Neural crest cell (in vitro differentiated cells): ENCODE measurements at regions not wholly inside any gene's neighbourhood (a gene's known extent, or its start where the extent isn't known, plus 50 kb on each side); places are given as distances from the start of the nearest gene placed in this dataset.
"Not testable (repeated sequence)": the region's sequence is repeated elsewhere in the genome, so short reads cannot be mapped to it uniquely, and the experiment has no call there.

Experiments
- DNase-seq: peaks from one replicate; pipeline ENCODE4 v3.0.0; 2021; ENCODE audit warnings: low read depth, mixed read lengths, low spot score
- H3K27ac Mint-ChIP-seq: one replicate; pipeline ENCODE4 v1.8.0; 2021; ENCODE audit warnings: mild to moderate bottlenecking, mixed read lengths; ENCODE audit not compliant: unreplicated experiment
- H3K27me3 Mint-ChIP-seq: 2 replicates; pipeline ENCODE4 v1.8.0; 2021; ENCODE audit warnings: low read depth, mild to moderate bottlenecking, mixed read lengths
- H3K36me3 Mint-ChIP-seq: 2 replicates; pipeline ENCODE4 v1.8.0; 2021; ENCODE audit warnings: low read depth, mild to moderate bottlenecking, mixed read lengths
- H3K4me1 Mint-ChIP-seq: 2 replicates; pipeline ENCODE4 v1.8.0; 2021; ENCODE audit warnings: mixed read lengths
- H3K4me3 Mint-ChIP-seq: one replicate; pipeline ENCODE4 v1.8.0; 2021; ENCODE audit warnings: mild to moderate bottlenecking, mixed read lengths
- H3K9me3 Mint-ChIP-seq: 2 replicates; pipeline ENCODE4 v1.8.0; 2021; ENCODE audit warnings: mixed read lengths
- TF ChIP-seq, protein P1 (sequence below): fragments of 200-600 bp; sonication (generic); conservative IDR thresholded peaks from 2 replicates; pipeline ENCODE4 v1.5.0; 2021; ENCODE audit warnings: antibody characterized with exemption, mild to moderate bottlenecking

DNA sequence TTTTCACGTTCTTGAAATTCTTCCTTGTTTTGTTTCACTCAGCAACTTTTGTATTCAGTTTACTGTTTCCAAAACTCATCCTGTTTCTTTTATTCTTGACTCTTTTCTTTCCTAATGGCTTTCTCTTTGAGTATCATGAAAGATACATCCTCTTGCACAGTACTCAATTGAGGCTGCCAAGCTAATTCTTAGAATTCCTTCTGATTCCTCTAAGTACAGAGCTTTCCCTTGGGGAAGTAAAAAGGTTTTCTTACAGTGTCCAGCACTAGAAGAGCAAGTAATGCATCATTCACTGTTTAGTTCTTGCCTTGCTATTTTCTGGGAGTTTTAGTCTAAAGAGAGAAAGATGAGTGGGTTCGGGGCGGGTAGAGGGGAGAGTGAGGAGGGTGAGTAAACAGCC is 154.1 kb downstream of the NEDD1 start:
- TF ChIP-seq, protein P1, sequence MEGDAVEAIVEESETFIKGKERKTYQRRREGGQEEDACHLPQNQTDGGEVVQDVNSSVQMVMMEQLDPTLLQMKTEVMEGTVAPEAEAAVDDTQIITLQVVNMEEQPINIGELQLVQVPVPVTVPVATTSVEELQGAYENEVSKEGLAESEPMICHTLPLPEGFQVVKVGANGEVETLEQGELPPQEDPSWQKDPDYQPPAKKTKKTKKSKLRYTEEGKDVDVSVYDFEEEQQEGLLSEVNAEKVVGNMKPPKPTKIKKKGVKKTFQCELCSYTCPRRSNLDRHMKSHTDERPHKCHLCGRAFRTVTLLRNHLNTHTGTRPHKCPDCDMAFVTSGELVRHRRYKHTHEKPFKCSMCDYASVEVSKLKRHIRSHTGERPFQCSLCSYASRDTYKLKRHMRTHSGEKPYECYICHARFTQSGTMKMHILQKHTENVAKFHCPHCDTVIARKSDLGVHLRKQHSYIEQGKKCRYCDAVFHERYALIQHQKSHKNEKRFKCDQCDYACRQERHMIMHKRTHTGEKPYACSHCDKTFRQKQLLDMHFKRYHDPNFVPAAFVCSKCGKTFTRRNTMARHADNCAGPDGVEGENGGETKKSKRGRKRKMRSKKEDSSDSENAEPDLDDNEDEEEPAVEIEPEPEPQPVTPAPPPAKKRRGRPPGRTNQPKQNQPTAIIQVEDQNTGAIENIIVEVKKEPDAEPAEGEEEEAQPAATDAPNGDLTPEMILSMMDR, result no peak
- H3K9me3 Mint-ChIP-seq, result peaks cover 12% of the 10 kb centered on the region
- no peaks in the 10 kb centered on the region for H3K27me3 Mint-ChIP-seq
- no peak overlapping the region for H3K27ac Mint-ChIP-seq
- peaks cover 7% of the 10 kb centered on the region for H3K36me3 Mint-ChIP-seq
- H3K4me1 Mint-ChIP-seq, result peaks cover 13% of the 10 kb centered on the region
- H3K4me3 Mint-ChIP-seq, result no peak overlapping the region
- DNase-seq, result no peak

DNA sequence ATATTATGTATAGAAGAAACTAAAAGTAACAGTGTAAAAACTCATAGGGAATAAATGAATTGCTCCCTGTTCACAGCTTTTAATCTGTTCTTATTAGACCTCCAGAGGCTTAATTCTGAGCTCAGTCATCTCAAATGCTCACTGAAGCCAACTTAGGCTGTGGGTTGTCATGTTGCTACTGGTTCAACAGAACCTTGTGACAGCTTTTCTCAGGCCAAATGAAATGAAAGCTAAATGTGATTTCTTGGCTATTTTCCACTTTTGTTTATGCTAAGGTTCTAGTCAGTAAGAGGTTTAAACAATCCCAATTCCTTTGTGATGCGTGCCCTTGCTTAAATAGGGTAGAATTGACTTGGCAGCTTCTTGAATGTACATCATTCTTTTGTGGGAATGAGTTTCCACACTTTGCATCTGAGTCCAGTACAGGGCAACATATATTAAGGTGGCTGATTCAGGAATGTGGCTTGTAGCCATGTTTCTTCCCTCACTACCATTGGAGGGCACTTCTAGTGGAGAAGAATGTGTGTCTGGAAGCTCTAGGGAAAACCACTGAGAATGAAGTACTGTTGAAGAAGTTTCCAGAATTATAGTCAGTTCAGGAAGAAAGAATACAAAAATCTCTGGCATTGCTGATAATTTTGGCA is 156.4 kb downstream of the NEDD1 start:
- no peak for DNase-seq
- Mint-ChIP-seq H3K4me1 (peaks cover 17% of the 10 kb centered on the region), H3K27ac (no peak overlapping the region), H3K27me3 (no peaks in the 10 kb centered on the region), H3K4me3 (no peak overlapping the region), H3K36me3 (no peaks in the 10 kb centered on the region), H3K9me3 (peaks cover 8% of the 10 kb centered on the region)
- TF ChIP-seq, protein P1, result no peak

DNA sequence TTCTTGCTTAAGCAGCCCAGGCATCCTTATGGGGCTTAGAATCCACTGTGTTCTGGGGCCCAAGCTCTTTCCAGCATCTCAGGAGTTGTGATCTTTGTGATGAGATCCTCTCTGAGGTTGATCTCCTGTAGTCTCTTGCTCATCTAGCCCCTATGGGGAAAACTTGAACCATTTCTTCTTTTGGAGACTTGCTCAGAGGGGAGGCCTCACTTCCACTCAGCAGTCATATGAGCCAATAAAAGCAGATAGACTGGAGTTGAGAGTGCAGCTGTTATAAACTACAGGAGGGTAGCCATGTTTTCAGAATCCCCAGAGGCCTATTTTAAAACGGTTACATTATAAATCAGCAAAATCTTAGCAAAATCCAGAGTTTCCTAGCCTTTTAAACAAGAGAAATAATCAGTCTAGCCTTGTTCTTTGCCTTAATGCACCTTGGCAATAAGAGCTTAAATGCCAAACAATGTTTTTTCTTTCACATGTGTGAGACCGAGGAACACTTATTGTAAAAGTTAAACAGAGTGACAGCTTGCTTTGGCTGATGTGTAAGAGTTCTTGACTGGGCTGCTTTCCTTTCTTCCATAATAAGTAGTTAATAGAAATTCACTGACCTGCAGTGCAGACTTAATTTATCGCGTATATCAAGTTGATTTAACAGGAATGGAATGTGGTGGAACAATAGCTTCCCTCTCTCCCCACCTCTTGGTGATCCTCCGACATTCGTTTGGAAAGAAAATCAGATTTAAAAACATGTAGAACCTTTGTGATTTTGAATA is 168.3 kb downstream of the NEDD1 start:
- no peaks in the 10 kb centered on the region for H3K9me3 Mint-ChIP-seq
- no peak for DNase-seq
- TF ChIP-seq, protein P1, result no peak
- H3K36me3 Mint-ChIP-seq, result no peaks in the 10 kb centered on the region
- H3K4me1 Mint-ChIP-seq, result peaks cover 24% of the 10 kb centered on the region
- peak overlapping the region; percentile 91 for H3K27ac Mint-ChIP-seq
- H3K4me3 Mint-ChIP-seq, result peak overlapping the region; percentile 7
- no peaks in the 10 kb centered on the region for H3K27me3 Mint-ChIP-seq

DNA sequence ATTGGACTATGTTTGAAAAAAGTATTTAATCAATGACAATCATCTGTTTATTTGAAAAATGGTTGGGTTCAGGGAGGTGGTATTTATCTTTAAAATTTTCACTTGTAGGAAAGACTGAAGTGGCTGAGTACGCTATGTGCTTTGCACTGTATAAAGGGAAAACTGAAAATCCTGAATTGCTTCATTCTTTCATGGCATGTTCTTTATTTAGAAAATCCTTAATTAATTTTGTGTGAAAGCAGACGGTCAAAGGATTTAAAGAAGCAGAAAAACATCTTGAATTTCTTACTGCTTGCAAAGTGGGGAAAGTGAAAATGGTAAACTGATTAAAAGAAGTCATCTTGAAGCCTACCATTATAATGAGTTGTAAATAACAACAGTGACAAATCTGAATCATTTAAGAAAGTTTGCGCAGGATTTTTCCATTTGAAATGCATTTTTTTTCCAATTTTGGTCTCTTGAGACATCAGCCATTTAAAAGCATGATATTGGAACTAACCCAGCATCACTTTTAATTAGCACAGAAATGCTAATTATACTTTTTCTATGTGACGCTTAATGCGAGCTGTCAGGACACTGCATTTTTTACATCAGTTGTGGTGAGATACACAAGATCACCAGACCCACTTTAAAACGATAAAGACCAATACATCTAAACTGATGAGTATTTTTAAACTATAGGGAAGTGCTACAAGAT is 169.0 kb downstream of the NEDD1 start:
- H3K36me3 Mint-ChIP-seq, result no peaks in the 10 kb centered on the region
- TF ChIP-seq, protein P1, result no peak
- H3K9me3 Mint-ChIP-seq, result no peaks in the 10 kb centered on the region
- H3K4me1 Mint-ChIP-seq, result peaks cover 28% of the 10 kb centered on the region
- no peaks in the 10 kb centered on the region for H3K27me3 Mint-ChIP-seq
- DNase-seq, result no peak
- H3K27ac Mint-ChIP-seq, result peak overlapping the region; percentile 91
- H3K4me3 Mint-ChIP-seq, result peak overlapping the region; percentile 7

DNA sequence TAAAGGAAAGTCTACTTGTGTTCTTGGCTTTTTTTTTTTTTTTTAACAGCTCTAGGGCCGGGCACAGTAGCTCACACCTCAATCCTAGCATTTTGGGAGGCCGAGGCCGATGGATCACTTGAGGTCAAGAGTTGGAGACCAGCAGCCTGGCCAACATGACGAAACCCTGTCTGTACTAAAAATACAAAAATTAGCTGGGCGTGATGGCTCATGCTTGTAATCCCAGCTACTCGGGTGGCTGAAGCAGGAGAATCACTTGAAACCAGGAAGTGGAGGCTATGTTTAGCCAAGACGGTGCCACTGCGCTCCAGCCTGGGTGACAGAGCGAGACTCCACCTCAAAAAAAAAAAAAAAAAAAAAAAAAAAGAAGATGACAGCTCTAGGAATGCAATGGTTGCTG is 169.9 kb downstream of the NEDD1 start:
- H3K36me3 Mint-ChIP-seq, H3K4me3 Mint-ChIP-seq, H3K27ac Mint-ChIP-seq, H3K27me3 Mint-ChIP-seq, H3K9me3 Mint-ChIP-seq, DNase-seq: not testable (repeated sequence)
- peaks cover 28% of the 10 kb centered on the region for H3K4me1 Mint-ChIP-seq
